HEK293 (cell line): ENCODE measurements at regions not wholly inside any gene's neighbourhood (a gene's known extent, or its start where the extent isn't known, plus 50 kb on each side); places are given as distances from the start of the nearest gene placed in this dataset.
"Not testable (repeated sequence)": the region's sequence is repeated elsewhere in the genome, so short reads cannot be mapped to it uniquely, and the experiment has no call there.

Experiments
- ZFP37 ChIP-seq: fragments of 450-650 bp; formaldehyde crosslinking; IDR thresholded peaks from 2 replicates; pipeline ENCODE4 v1.5.1; 2016; ENCODE audit warnings: missing biosample characterization, missing genetic modification characterization
- TF ChIP-seq, protein P1 (sequence below): fragments of 450-650 bp; formaldehyde crosslinking; IDR thresholded peaks from 2 replicates; pipeline ENCODE4 v1.5.1; 2016; ENCODE audit warnings: missing biosample characterization, missing genetic modification characterization

DNA sequence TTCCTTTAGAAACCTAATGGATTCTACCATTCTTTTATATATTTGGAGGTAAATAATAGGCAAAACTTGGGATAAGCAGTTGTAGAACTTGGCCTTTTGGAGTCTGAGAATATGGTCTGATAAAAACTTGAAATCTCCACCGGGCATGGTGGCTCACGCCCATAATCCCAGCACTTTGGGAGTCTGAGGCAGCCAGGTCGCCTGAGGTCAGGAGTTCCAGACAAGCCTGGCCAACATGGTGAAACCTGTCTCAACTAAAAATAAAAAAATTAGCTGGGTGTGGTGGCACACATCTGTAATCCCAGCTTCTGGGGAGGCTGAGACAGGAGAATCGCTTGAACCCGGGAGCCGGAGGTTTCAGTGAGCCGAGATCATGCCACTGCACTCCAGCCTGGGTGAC is 231.3 kb upstream of the LRP1B start:
- TF ChIP-seq, protein P1, sequence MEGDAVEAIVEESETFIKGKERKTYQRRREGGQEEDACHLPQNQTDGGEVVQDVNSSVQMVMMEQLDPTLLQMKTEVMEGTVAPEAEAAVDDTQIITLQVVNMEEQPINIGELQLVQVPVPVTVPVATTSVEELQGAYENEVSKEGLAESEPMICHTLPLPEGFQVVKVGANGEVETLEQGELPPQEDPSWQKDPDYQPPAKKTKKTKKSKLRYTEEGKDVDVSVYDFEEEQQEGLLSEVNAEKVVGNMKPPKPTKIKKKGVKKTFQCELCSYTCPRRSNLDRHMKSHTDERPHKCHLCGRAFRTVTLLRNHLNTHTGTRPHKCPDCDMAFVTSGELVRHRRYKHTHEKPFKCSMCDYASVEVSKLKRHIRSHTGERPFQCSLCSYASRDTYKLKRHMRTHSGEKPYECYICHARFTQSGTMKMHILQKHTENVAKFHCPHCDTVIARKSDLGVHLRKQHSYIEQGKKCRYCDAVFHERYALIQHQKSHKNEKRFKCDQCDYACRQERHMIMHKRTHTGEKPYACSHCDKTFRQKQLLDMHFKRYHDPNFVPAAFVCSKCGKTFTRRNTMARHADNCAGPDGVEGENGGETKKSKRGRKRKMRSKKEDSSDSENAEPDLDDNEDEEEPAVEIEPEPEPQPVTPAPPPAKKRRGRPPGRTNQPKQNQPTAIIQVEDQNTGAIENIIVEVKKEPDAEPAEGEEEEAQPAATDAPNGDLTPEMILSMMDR, result not testable (repeated sequence)
- not testable (repeated sequence) for TF ChIP-seq ZFP37 (tag by site-specific recombination)
